ENCODE measurements at regions not wholly inside any gene's neighbourhood (a gene's known extent, or its start where the extent isn't known, plus 50 kb on each side); places are given as distances from the start of the nearest gene placed in this dataset.
"Not testable (repeated sequence)": the region's sequence is repeated elsewhere in the genome, so short reads cannot be mapped to it uniquely, and the experiment has no call there.

DNA sequence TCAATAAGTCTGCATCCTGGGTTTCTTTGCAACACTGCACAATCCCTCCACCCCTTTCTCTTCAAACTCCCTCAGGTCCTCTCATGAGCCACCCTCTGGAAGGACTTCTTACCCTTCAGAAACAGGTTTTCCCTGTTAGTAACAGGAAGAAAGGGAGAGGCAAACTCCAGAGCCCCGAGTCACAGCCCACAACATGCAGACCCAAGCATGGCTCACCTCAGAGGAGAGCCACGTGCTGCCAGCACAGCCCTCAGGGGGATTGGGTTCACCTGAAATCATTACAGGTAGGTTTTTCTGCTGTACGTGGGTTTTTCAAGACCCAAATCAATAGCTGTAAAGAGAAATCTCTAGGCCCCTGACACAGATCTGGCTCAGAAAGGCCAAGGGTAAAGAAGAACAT lies 359.7 kb upstream of the ATP10A start:
- H3K27ac ChIP-seq, result no peak overlapping the region
- ChIA-PET CTCF (no interaction called here), POLR2A (ENCODE audit: low non-redundant PET) (no interaction called here)
- TF ChIP-seq CTCF (conservative IDR thresholded peaks at IDR 0.05; ENCODE audit: low read depth), result no peak
- no peak for DNase-seq (ENCODE audit: low spot score)

DNA sequence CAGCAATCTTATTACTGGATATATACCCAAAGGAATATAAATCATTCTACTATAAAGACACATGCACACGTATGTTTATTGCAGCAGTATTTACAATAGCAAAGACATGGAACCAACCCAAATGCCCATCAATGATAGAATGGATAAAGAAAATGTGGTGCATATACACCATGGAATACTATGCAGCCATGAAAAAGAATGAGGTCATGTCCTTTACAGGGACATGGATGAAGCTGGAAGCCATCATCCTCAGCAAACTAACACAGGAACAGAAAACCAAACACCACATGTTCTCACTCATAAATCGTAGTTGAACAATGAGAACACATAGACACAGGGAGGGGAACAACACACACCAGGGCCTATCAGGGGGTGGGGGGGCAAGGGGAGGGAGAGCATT lies 353.9 kb upstream of the ATP10A start:
- CTCF ChIA-PET; DNase-seq (ENCODE audit: low spot score); POLR2A ChIA-PET (ENCODE audit: low non-redundant PET); H3K27ac ChIP-seq: not testable (repeated sequence)

DNA sequence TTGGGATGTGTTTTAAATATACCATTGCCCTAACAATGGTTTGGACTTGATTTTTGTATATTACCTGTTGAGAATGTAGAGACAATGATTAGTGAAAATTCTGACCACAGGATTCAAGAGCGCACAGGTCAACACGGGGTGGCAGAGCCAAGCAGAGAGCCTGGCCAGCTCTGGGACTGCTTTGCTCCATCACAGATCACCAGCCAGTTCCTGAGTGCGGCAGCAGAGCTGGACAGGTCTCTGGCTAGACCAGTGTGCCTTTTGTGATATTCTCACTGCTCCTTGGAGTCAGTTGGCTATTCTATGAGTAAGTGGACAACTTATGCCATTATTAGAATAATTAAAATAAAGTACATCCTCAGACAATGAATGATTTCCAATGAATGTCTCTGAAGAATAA lies 351.2 kb upstream of the ATP10A start:
- CTCF ChIA-PET, result no interaction called here
- no peak overlapping the region for H3K27ac ChIP-seq
- no peak for TF ChIP-seq CTCF (conservative IDR thresholded peaks at IDR 0.05; ENCODE audit: low read depth)

DNA sequence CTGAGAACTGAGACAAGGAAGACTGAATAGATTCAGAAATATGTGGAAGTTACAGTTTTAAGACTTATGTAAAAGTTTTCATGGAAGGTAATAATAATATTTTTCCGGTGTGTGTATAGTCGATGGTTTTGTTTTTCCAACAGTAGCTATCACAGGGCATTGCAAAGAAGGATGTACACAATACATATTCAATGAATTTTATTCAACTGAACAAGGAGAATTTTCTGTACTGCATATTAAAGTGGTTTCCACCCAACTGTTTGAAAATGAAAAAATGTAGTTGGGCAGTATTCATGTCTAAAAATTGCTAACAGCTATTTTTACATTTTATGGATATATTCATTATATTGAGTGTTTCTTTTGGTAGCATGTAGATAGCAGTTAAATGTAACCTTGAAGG lies 350.3 kb upstream of the ATP10A start:
- no peak for DNase-seq (ENCODE audit: low spot score)
- CTCF ChIA-PET, result no interaction called here
- H3K27ac ChIP-seq, result no peak overlapping the region
- TF ChIP-seq CTCF (conservative IDR thresholded peaks at IDR 0.05; ENCODE audit: low read depth), result no peak
- POLR2A ChIA-PET (ENCODE audit: low non-redundant PET), result no interaction called here

More for the DNA sequence above, 351.2 kb upstream of the ATP10A start:
- POLR2A ChIA-PET (ENCODE audit: low non-redundant PET), result no interaction called here
- DNase-seq (ENCODE audit: low spot score), result no peak

DNA sequence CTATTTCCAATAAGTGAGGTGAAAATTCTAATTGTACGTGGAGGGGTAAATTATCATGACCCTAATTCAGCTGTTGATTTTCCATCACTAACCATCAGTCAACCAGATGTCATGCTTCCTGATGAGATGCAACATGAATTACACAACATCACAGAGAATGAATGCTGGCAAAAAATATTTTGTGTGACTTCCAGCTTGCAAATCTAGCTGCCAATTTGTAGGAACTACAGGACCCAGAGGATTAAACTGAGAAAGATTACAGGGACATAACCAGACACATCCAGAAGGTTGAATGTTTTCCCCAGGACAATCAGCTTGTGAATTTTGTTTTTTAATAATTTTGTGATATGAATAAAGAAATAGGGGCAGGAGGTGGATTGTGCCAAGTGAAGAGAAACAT lies 349.0 kb upstream of the ATP10A start:
- DNase-seq (ENCODE audit: low spot score), result no peak
- TF ChIP-seq CTCF (conservative IDR thresholded peaks at IDR 0.05; ENCODE audit: low read depth), result no peak
- CTCF ChIA-PET, result no interaction called here
- POLR2A ChIA-PET (ENCODE audit: low non-redundant PET), result no interaction called here
- no peak overlapping the region for H3K27ac ChIP-seq

DNA sequence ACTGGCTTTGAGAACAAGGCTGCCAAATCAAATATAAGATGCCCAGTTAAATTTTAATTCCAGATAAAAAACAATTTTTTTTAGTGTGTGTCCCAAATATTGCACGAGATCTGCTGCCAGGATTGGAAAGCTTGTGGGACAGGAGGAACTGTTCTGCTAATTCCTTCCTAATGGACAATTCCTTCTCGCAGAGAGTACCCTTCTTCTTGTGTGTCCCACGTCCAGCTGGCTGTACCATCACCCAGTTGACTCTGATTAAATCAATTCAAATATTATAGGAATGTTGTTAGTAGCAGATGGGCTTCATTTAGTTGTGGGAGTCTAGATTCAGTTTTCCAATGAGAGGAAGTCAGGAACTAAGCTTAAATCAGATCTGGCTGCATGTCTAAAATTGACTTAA lies 347.9 kb upstream of the ATP10A start:
- CTCF ChIA-PET, result no interaction called here
- no peak overlapping the region for H3K27ac ChIP-seq
- POLR2A ChIA-PET (ENCODE audit: low non-redundant PET), result no interaction called here
- DNase-seq (ENCODE audit: low spot score), result no peak
- TF ChIP-seq CTCF (conservative IDR thresholded peaks at IDR 0.05; ENCODE audit: low read depth), result no peak

GRCh38 chr15:26201177-26201858 lies 338.2 kb upstream of the ATP10A start:
- no peak for TF ChIP-seq CTCF (conservative IDR thresholded peaks at IDR 0.05; ENCODE audit: low read depth)
- POLR2A ChIA-PET (ENCODE audit: low non-redundant PET), result no interaction called here
- CTCF ChIA-PET, result no interaction called here

More at GRCh38 chr15:26201177-26201858, 338.2 kb upstream of the ATP10A start:
- no peak for DNase-seq (ENCODE audit: low spot score)
- H3K27ac ChIP-seq, result no peak overlapping the region
